ENCODE measurements at regions not wholly inside any gene's neighbourhood (a gene's known extent, or its start where the extent isn't known, plus 50 kb on each side); places are given as distances from the start of the nearest gene placed in this dataset.

GRCh38 chr12:105570944-105571343 lies 240.5 kb downstream of the C12orf75 start:
- no peak overlapping the region for H3K4me2 ChIP-seq (ENCODE audit: control insufficient read depth, insufficient read depth)
- H2AFZ ChIP-seq (ENCODE audit: control insufficient read depth, low read depth, low read length), result no peak overlapping the region
- ChIA-PET SMC1A (ENCODE audit: uncharacterized antibody, unreplicated experiment) (no interaction called here), POLR2A (no interaction called here), CTCF (no interaction called here), RAD21 (ENCODE audit: unreplicated experiment) (no interaction called here)
- no peak overlapping the region for H3K4me3 ChIP-seq
- no peaks in the 10 kb centered on the region for H4K20me1 ChIP-seq (ENCODE audit: control insufficient read depth, insufficient read depth)
- H3K4me1 ChIP-seq (ENCODE audit: control insufficient read depth, insufficient read depth, low read length), result no peaks in the 10 kb centered on the region
- H3K9me3 ChIP-seq (replicated peaks; ENCODE audit: control insufficient read depth, insufficient read depth, low read length), result no peaks in the 10 kb centered on the region
- ATAC-seq, result no peak
- no peak for TF ChIP-seq BCLAF1 (IDR thresholded peaks at IDR 0.05)
- TF ChIP-seq NRF1 (conservative IDR thresholded peaks at IDR 0.05; ENCODE audit: low read depth, low read length), result no peak
- TF ChIP-seq SIX5 (IDR thresholded peaks at IDR 0.05; ENCODE audit: low read depth, low read length, severe bottlenecking), result no peak
- TF ChIP-seq ZBTB40 (IDR thresholded peaks at IDR 0.05; ENCODE audit: borderline replicate concordance), result no peak
- TF ChIP-seq MTA3 (IDR thresholded peaks at IDR 0.05; ENCODE audit: borderline replicate concordance, low read length), result no peak
- no peak for TF ChIP-seq MEF2A (IDR thresholded peaks at IDR 0.05; ENCODE audit: insufficient read depth, low read depth, low read length)
- TF ChIP-seq BHLHE40 (IDR thresholded peaks at IDR 0.05; ENCODE audit: borderline replicate concordance in 1 of 2, low read depth in 2 of 2, low read length in 1 of 2), result no peak
- TF ChIP-seq RELB (IDR thresholded peaks at IDR 0.05; ENCODE audit: low read depth), result no peak
- no peak for TF ChIP-seq PML (IDR thresholded peaks at IDR 0.05; ENCODE audit: low read length)
- no peak for TF ChIP-seq TCF7 (IDR thresholded peaks at IDR 0.05; ENCODE audit: borderline replicate concordance)
- no peak for TF ChIP-seq ZBED1 (IDR thresholded peaks at IDR 0.05; ENCODE audit: borderline replicate concordance)
- no peak for TF ChIP-seq RAD51 (IDR thresholded peaks at IDR 0.05)
- no peak for TF ChIP-seq RELA (IDR thresholded peaks at IDR 0.05; ENCODE audit: borderline replicate concordance, partially characterized antibody)
- TF ChIP-seq KLF5 (IDR thresholded peaks at IDR 0.05; ENCODE audit: partially characterized antibody), result no peak
- no peak for TF ChIP-seq FOXK2 (IDR thresholded peaks at IDR 0.05)
- no peaks in the 10 kb centered on the region for H3K27me3 ChIP-seq (replicated peaks in 1 of 2; ENCODE audit: control insufficient read depth in 2 of 2, insufficient read depth in 2 of 2, low read length in 1 of 2)
- no peak overlapping the region for H3K27ac ChIP-seq (ENCODE audit: control insufficient read depth, insufficient read depth)
- H3K9ac ChIP-seq (ENCODE audit: control insufficient read depth, insufficient read depth, low read length), result no peak overlapping the region
- WGBS (ENCODE audit: insufficient coverage, insufficient replicate concordance, low lambda C conversion rate, missing lambda C conversion rate), result 68% methylated on average over 4 of the region's 4 CpGs
- in situ Hi-C loops (cut with MboI), result no loop called here
- DNase-seq (ENCODE audit: low read depth, low spot score), result no peak
- no TSS peak for BruUV-seq (replicated peaks)
- no peak for FAIRE-seq
- no peaks in the 10 kb centered on the region for H3K36me3 ChIP-seq (ENCODE audit: control insufficient read depth in 2 of 2, insufficient read depth in 2 of 2, low read length in 1 of 2)
- intact Hi-C loops (cut with micrococcal nuclease; ENCODE audit: unreplicated experiment), result no loop called here
- H3K79me2 ChIP-seq (ENCODE audit: control insufficient read depth, insufficient read depth, low read length), result no peaks in the 10 kb centered on the region
